ENCODE measurements at regions not wholly inside any gene's neighbourhood (a gene's known extent, or its start where the extent isn't known, plus 50 kb on each side); places are given as distances from the start of the nearest gene placed in this dataset.

DNA sequence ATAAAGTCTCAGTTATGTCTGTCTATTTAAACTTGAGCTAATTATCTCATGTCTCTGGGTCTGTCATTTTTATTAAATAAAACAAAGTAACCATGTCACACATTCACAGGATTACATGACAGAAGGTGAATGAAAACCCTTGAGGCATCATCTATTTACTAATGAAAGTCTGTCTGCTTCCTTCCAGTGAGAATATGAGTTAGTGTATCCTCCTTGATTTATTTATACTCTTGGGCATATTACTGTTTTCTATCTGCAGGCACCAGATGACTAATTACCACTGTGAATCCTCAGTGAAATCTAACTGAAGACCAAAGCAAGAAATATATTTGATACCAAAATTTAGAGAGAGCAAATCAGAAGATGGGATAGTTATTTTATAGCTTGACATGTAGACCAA, 163.7 kb downstream of the CDC14C start:
- no peak overlapping the region for H3K4me3 ChIP-seq
- DNase-seq, result no peak
- H3K27me3 ChIP-seq, result no peaks in the 10 kb centered on the region
- H3K36me3 ChIP-seq, result no peaks in the 10 kb centered on the region
- no peaks in the 10 kb centered on the region for H3K9me3 ChIP-seq
- intact Hi-C loops (cut with DNase I), result no loop called here
- no peak overlapping the region for H3K27ac ChIP-seq
- H3K4me1 ChIP-seq (ENCODE audit: insufficient read depth), result no peaks in the 10 kb centered on the region
- TF ChIP-seq EP300 (IDR thresholded peaks at IDR 0.05), result no peak
- TF ChIP-seq, protein P1, sequence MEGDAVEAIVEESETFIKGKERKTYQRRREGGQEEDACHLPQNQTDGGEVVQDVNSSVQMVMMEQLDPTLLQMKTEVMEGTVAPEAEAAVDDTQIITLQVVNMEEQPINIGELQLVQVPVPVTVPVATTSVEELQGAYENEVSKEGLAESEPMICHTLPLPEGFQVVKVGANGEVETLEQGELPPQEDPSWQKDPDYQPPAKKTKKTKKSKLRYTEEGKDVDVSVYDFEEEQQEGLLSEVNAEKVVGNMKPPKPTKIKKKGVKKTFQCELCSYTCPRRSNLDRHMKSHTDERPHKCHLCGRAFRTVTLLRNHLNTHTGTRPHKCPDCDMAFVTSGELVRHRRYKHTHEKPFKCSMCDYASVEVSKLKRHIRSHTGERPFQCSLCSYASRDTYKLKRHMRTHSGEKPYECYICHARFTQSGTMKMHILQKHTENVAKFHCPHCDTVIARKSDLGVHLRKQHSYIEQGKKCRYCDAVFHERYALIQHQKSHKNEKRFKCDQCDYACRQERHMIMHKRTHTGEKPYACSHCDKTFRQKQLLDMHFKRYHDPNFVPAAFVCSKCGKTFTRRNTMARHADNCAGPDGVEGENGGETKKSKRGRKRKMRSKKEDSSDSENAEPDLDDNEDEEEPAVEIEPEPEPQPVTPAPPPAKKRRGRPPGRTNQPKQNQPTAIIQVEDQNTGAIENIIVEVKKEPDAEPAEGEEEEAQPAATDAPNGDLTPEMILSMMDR (IDR thresholded peaks at IDR 0.05), result no peak
- TF ChIP-seq POLR2A (IDR thresholded peaks at IDR 0.05), result no peak

DNA sequence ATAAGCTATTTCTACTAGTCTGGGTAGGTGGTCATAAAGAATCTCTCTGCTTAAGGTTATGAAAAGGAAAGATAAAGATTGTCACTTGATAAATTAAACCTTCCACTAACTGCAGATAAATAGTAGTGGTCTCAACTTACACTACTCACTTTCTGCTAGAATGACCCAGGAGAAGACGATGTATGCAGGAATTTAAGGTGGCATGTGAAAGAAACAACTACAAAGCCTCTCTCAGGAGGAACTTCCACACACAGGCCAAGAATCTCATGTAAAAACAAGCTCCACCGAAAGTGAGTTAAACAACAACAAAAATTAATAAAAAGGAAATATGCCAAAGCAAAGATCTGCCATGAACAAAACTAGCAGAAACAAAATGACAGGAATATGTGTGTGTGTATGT, 165.4 kb downstream of the CDC14C start:
- no peaks in the 10 kb centered on the region for H3K36me3 ChIP-seq
- no peak overlapping the region for H3K27ac ChIP-seq
- H3K27me3 ChIP-seq, result no peaks in the 10 kb centered on the region
- DNase-seq, result no peak
- TF ChIP-seq EP300 (IDR thresholded peaks at IDR 0.05) (no peak), POLR2A (IDR thresholded peaks at IDR 0.05) (no peak)
- TF ChIP-seq, protein P1 (IDR thresholded peaks at IDR 0.05), result no peak
- H3K4me1 ChIP-seq (ENCODE audit: insufficient read depth), result no peaks in the 10 kb centered on the region
- intact Hi-C loops (cut with DNase I), result no loop called here
- H3K9me3 ChIP-seq, result no peaks in the 10 kb centered on the region
- WGBS, 3 donors, result 57 to 66% (median 62%) methylated on average over 2 of the region's 2 CpGs
- H3K4me3 ChIP-seq, result no peak overlapping the region

DNA sequence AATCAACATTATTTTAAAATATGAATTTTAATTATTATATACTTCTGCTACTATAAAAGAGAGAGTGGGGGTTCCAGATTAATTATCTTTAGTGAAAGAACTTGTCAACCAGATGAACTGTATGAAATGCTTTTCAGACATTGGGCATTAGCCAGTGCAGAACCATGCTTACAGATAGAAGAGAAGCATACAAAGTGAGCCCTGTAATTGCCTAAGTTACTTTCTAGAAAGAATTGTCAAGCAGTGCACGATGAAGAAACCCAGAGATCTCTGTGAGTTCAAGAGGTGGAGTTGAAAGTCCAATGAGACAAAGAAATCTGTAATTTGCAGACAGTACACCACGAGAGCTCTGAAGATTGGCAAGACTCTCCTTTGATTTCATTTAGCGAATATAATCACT, 166.7 kb downstream of the CDC14C start:
- H3K27me3 ChIP-seq, result no peaks in the 10 kb centered on the region
- no peak for DNase-seq
- no peak overlapping the region for H3K4me3 ChIP-seq
- H3K4me1 ChIP-seq (ENCODE audit: insufficient read depth), result no peaks in the 10 kb centered on the region
- 56 to 73% (median 63%) methylated on average over 3 of the region's 3 CpGs for WGBS, 3 donors
- no peaks in the 10 kb centered on the region for H3K9me3 ChIP-seq
- intact Hi-C loops (cut with DNase I), result no loop called here
- no peak overlapping the region for H3K27ac ChIP-seq
- no peak for TF ChIP-seq EP300 (IDR thresholded peaks at IDR 0.05)
- no peaks in the 10 kb centered on the region for H3K36me3 ChIP-seq

DNA sequence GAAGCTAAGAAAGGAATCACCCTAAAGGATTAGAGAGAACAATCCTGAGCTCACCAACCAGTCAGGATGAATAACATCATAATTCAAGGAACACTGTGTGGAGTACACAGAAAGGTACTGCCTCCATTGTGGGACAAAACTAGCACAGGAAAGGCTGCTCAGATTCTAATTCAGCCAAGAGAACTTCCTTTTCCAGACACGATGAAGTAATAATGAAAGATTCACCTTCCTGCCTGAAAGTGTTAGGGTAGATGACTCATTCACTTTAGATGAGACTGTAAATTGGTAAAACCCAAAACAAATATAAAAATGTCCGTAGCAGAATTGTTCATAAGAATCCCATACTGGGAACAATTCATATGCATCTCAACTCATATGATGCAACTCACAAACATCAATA, 167.2 kb downstream of the CDC14C start:
- intact Hi-C loops (cut with DNase I), result no loop called here
- no peaks in the 10 kb centered on the region for H3K36me3 ChIP-seq
- no peak overlapping the region for H3K4me3 ChIP-seq
- DNase-seq, result no peak
- H3K27me3 ChIP-seq, result no peaks in the 10 kb centered on the region
- H3K4me1 ChIP-seq (ENCODE audit: insufficient read depth), result no peaks in the 10 kb centered on the region
- TF ChIP-seq EP300 (IDR thresholded peaks at IDR 0.05), result no peak
- TF ChIP-seq, protein P1 (IDR thresholded peaks at IDR 0.05), result no peak
- TF ChIP-seq POLR2A (IDR thresholded peaks at IDR 0.05), result no peak
- no peak overlapping the region for H3K27ac ChIP-seq
- 70 to 78% (median 73%) methylated on average over 2 of the region's 2 CpGs for whole genome bisulfite sequencing, 3 donors
- H3K9me3 ChIP-seq, result no peaks in the 10 kb centered on the region

DNA sequence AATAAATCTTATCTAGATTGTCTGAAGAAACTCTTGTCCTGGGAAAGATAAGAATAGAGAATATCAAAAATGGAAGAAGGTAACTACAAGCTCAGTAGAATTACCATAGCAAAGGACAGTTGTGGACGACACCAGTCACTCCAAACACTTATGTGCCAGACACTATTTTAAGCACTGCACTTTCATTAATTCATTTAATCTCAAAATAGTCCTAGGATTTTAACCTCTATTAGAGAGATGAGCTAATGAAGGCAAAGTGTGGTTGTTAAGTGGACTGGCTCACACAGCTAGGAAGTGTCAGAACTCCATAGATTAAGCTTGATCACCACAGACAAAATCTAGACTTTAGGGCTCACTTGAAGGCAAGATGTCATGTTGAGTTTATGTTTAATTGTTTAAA, 168.9 kb downstream of the CDC14C start:
- no peaks in the 10 kb centered on the region for H3K4me1 ChIP-seq (ENCODE audit: insufficient read depth)
- no peaks in the 10 kb centered on the region for H3K27me3 ChIP-seq
- no peaks in the 10 kb centered on the region for H3K36me3 ChIP-seq
- intact Hi-C loops (cut with DNase I), result no loop called here
- no peaks in the 10 kb centered on the region for H3K9me3 ChIP-seq
- DNase-seq, result no peak
- TF ChIP-seq POLR2A (IDR thresholded peaks at IDR 0.05) (no peak), EP300 (IDR thresholded peaks at IDR 0.05) (no peak)
- TF ChIP-seq, protein P1 (IDR thresholded peaks at IDR 0.05), result no peak
- H3K4me3 ChIP-seq, result no peak overlapping the region
- no peak overlapping the region for H3K27ac ChIP-seq
- WGBS, 3 donors, result 81 to 85% (median 82%) methylated on average over 1 of the region's 1 CpG
